Activated naive CD8-positive, alpha-beta T cell treated with anti-CD3 and anti-CD28 coated beads, Interleukin-2, amount 50 U/mL, for 16 hours (primary cell): ENCODE measurements at regions not wholly inside any gene's neighbourhood (a gene's known extent, or its start where the extent isn't known, plus 50 kb on each side); places are given as distances from the start of the nearest gene placed in this dataset.

Experiments used
- DNase-seq: peaks from one replicate; pipeline ENCODE4 v3.0.0-alpha.2; 2020; ENCODE audit warnings: low read depth, low spot score

- DNase-seq, result no peak
Observed at GRCh38 chr20:59493926-59494325, 110.4 kb upstream of the PHACTR3 start.

- DNase-seq, result no peak
Observed at GRCh38 chr20:59495166-59495565, 109.2 kb upstream of the PHACTR3 start.

- DNase-seq, result peak; percentile 35
Observed at GRCh38 chr20:59495894-59496510, 108.3 kb upstream of the PHACTR3 start.

- no peak for DNase-seq
Observed at GRCh38 chr20:59498291-59498690, 106.0 kb upstream of the PHACTR3 start.

GRCh38 chr20:59499863-59500262, 104.5 kb upstream of the PHACTR3 start:
- no peak for DNase-seq

- no peak for DNase-seq
Observed at GRCh38 chr20:59508729-59509128, 95.6 kb upstream of the PHACTR3 start.

GRCh38 chr20:59512651-59513050, 91.7 kb upstream of the PHACTR3 start:
- DNase-seq, result no peak

GRCh38 chr20:59514554-59514953, 89.8 kb upstream of the PHACTR3 start:
- no peak for DNase-seq

- no peak for DNase-seq
Observed at GRCh38 chr20:59515013-59515905, 89.1 kb upstream of the PHACTR3 start.

- no peak for DNase-seq
Observed at GRCh38 chr20:59515906-59516209, 88.5 kb upstream of the PHACTR3 start.

GRCh38 chr20:59518881-59519706, 85.2 kb upstream of the PHACTR3 start:
- DNase-seq, result no peak

GRCh38 chr20:59519707-59520014, 84.7 kb upstream of the PHACTR3 start:
- no peak for DNase-seq

- no peak for DNase-seq
Observed at GRCh38 chr20:59520814-59521213, 83.5 kb upstream of the PHACTR3 start.

- DNase-seq, result no peak
Observed at GRCh38 chr20:59525500-59526241, 78.7 kb upstream of the PHACTR3 start.

GRCh38 chr20:59526242-59527225, 77.8 kb upstream of the PHACTR3 start:
- no peak for DNase-seq

GRCh38 chr20:59530782-59531181, 73.6 kb upstream of the PHACTR3 start:
- DNase-seq, result no peak

GRCh38 chr20:59537991-59538390, 66.3 kb upstream of the PHACTR3 start:
- no peak for DNase-seq

- DNase-seq, result no peak
Observed at GRCh38 chr20:59547596-59547995, 56.7 kb upstream of the PHACTR3 start.
